ENCODE measurements at regions not wholly inside any gene's neighbourhood (a gene's known extent, or its start where the extent isn't known, plus 50 kb on each side); places are given as distances from the start of the nearest gene placed in this dataset.

DNA sequence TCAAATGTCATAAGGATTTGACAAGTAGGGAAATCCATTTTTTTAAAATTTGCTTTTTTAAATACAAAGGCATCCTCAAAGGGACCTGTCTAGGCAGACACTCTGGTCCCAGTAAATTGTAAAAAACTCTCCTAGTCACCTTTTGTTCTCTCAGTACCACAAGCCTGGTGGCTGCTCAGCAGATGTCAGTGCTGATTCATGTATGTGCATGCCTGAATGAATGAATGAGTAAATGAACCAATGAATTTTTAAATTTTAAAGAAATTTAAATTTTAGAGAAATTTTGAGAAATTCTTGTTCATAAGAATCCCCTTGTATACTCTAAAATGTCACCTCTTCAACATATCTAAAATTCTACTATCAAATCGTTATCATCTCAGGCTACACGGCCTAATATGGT, 199.5 kb downstream of the TLE3 start:
- H3K27ac ChIP-seq (replicated peaks in 1 of 4) = no peak overlapping the region
- no peaks in the 10 kb centered on the region for H3K36me3 ChIP-seq
- peaks cover 0 to 10% (median 5%) of the 10 kb centered on the region in 4 donors for H3K4me1 ChIP-seq
- DNase-seq (ENCODE audit: extremely low spot score) = no peak
- TF ChIP-seq, protein P1, sequence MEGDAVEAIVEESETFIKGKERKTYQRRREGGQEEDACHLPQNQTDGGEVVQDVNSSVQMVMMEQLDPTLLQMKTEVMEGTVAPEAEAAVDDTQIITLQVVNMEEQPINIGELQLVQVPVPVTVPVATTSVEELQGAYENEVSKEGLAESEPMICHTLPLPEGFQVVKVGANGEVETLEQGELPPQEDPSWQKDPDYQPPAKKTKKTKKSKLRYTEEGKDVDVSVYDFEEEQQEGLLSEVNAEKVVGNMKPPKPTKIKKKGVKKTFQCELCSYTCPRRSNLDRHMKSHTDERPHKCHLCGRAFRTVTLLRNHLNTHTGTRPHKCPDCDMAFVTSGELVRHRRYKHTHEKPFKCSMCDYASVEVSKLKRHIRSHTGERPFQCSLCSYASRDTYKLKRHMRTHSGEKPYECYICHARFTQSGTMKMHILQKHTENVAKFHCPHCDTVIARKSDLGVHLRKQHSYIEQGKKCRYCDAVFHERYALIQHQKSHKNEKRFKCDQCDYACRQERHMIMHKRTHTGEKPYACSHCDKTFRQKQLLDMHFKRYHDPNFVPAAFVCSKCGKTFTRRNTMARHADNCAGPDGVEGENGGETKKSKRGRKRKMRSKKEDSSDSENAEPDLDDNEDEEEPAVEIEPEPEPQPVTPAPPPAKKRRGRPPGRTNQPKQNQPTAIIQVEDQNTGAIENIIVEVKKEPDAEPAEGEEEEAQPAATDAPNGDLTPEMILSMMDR (IDR thresholded peaks at IDR 0.05) = no peak
- TF ChIP-seq POLR2A (IDR thresholded peaks at IDR 0.05; ENCODE audit: low read depth) (no peak), EP300 (IDR thresholded peaks at IDR 0.05) (no peak), POLR2AphosphoS5 (IDR thresholded peaks at IDR 0.05) (no peak)
- H3K4me3 ChIP-seq = no peak overlapping the region
- intact Hi-C loops (cut with DNase I) = no loop called here
- H3K9me3 ChIP-seq = no peaks in the 10 kb centered on the region
- peaks cover 0 to 12% (median 0%) of the 10 kb centered on the region in 4 donors for H3K27me3 ChIP-seq
- WGBS = 93% methylated on average over 2 of the region's 2 CpGs

DNA sequence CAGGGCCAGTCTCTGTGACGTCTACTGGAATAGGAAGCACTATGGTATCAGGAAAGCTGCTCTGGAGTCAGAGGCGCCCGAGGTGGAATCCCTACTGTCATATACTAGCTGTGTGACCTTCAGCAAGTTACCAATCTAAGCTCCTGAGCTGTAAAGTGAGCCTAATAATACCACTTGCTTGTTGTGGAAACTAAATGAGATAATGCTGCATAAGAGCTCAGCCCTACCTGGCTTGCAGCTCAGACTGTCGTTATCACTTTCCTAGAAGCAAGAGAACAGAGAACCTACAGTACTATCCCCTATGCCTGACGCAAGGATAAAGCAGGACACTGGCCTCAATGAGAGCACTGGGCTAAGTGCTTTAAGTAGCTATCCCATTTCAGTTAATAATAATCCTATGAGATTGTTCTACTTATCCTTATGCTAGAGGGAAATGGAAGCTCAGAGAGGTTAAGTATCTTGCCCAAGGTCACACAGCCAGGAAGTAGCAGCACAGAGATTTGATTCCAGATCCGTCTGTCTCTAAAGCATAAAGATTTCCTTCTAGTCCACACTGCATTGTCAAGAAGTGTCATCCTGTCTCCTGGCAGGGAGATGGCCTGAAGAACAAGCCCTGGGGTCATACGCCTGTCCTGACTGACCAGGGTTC, 195.2 kb downstream of the TLE3 start:
- TF ChIP-seq, protein P1 (IDR thresholded peaks at IDR 0.05) = no peak
- no peak for TF ChIP-seq POLR2A (IDR thresholded peaks at IDR 0.05; ENCODE audit: low read depth)
- TF ChIP-seq POLR2AphosphoS5 (IDR thresholded peaks at IDR 0.05) = no peak
- no peak for TF ChIP-seq EP300 (IDR thresholded peaks at IDR 0.05)
- 88% methylated on average over 5 of the region's 7 CpGs for WGBS
- no peak for DNase-seq (ENCODE audit: extremely low spot score)
- H3K27me3 ChIP-seq = no peaks in the 10 kb centered on the region
- H3K9me3 ChIP-seq = no peaks in the 10 kb centered on the region
- H3K27ac ChIP-seq (replicated peaks in 1 of 4) = no peak overlapping the region
- intact Hi-C loops (cut with DNase I) = no loop called here
- no peaks in the 10 kb centered on the region for H3K4me1 ChIP-seq
- H3K36me3 ChIP-seq = no peaks in the 10 kb centered on the region
- H3K4me3 ChIP-seq = no peak overlapping the region

DNA sequence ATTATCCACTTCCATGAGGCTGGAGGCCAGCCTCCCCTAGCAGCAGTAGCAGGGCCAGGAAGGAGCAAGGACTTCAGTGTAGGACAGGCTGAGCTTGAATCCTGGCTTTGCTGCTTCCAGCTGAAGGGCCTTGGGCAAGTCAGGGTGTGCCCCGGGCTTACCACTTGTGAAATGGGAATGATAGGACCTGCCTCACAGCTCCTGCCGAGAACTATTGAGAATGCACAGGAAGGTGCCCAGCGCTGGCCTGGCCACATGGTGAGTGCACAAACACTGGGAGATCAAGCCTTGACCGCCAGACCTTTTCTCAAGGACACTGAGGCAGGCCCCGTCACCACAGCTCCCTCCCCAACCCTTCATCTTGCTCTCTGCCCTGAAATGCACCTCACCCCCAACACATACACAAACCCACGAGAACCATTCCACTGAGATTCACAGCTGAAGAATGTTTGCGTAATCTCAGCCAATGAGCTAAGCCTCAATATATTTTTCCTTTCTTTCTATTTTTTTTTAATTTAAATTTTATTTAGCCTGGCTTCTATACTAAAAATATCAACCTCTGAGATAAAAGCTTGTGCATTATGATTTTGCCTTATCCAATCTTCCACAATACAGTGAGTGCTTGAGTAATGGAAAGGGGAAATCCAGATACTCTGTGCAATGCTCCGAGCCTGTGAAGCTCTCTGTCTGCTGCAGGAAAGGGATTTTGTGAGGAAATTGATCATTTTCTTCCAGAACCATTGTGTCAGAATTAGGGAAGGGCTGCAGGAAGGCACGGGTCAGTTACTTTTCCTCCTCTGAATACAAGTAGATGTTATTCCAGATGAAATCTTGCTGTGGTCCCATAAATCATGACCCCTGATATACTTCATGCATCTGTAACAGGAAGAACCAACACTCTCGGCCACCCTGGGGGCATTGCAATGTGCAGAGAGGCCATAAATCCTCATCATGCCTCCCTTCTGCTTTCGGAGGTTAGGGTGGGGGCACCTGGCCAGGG, 193.9 kb downstream of the TLE3 start:
- Histone ChIP-seq H3K9me3 (no peaks in the 10 kb centered on the region), H3K4me3 (no peak overlapping the region), H3K36me3 (no peaks in the 10 kb centered on the region), H3K4me1 (no peaks in the 10 kb centered on the region), H3K27ac (replicated peaks in 1 of 4) (no peak overlapping the region), H3K27me3 (no peaks in the 10 kb centered on the region)
- WGBS = 71% methylated on average over 11 of the region's 11 CpGs
- TF ChIP-seq, protein P1 (IDR thresholded peaks at IDR 0.05) = no peak
- DNase-seq (ENCODE audit: extremely low spot score) = no peak
- intact Hi-C loops (cut with DNase I) = no loop called here

DNA sequence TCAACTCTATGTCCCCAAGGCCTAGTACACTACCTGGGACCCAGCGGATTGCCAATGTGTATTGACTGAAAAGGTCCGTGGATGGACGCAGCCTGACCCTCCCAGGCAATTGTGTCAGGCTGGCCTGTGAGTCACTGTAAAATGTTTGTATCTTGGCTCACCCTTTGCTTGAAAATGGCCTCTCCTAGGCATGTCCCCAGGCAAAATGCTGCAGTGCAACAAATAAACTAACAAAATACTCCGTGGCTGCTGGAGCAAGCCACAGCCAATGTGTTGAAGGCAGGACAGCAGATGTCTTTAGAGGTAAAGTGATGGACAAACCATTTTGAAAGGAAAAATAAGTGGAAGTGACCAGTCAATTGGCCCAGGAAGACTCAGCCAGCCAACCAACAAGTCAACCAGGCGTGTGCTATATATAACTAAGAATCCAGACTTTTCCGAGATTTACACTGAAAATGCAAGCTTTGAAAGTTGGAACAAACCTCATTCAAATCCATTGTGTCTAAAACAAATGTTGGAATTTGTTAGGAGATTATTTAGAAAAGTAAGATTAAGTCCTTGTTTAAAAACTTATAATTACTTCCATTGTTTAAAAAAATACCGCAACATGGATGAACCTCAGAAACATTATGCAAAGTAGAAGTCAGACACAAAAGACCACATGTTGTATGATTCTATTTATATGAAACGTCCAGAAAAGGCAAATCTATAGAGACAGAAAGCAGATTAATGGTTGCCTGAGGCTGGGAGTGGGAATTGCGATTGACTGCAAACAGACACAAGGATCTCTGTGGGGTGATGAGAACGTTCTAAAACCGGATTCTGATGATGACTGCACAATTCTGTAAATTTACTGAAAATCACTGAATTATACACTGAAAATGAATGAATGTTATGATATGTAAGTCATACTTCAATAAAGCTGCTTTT, 191.2 kb downstream of the TLE3 start:
- 80% methylated on average over 10 of the region's 11 CpGs for WGBS
- Histone ChIP-seq H3K27me3 (no peaks in the 10 kb centered on the region), H3K4me1 (no peaks in the 10 kb centered on the region), H3K36me3 (no peaks in the 10 kb centered on the region), H3K4me3 (no peak overlapping the region), H3K9me3 (no peaks in the 10 kb centered on the region), H3K27ac (replicated peaks in 1 of 4) (no peak overlapping the region)
- intact Hi-C loops (cut with DNase I) = no loop called here
- no peak for DNase-seq (ENCODE audit: extremely low spot score)
- TF ChIP-seq POLR2AphosphoS5 (IDR thresholded peaks at IDR 0.05) (no peak), EP300 (IDR thresholded peaks at IDR 0.05) (no peak), POLR2A (IDR thresholded peaks at IDR 0.05; ENCODE audit: low read depth) (no peak)
- TF ChIP-seq, protein P1 (IDR thresholded peaks at IDR 0.05) = no peak

Measured in esophagus muscularis mucosa (tissue), 4 donors.